OCI-LY7 (cell line): ENCODE measurements at regions not wholly inside any gene's neighbourhood (a gene's known extent, or its start where the extent isn't known, plus 50 kb on each side); places are given as distances from the start of the nearest gene placed in this dataset.

Source experiments
- BruUV-seq: library from RNA; stranded (reverse); fragments of 400-500 nt; replicated peaks from 2 replicates; lab custom pipeline; 2021; lab: Mats Ljungman, UMichigan
- CTCF ChIA-PET: fragments of 300-600 bp; sonication (Branson Sonifier 250); formaldehyde crosslinking; loops from one replicate; lab custom pipeline; 2022; ENCODE audit warnings: antibody characterized with exemption; ENCODE audit not compliant: unreplicated experiment; lab: Charles Lee
- POLR2A ChIA-PET: fragments of 300-600 bp; sonication (Branson Sonifier 250); formaldehyde crosslinking; loops from one replicate; lab custom pipeline; 2022; ENCODE audit warnings: antibody characterized with exemption; lab: Charles Lee
- DNase-seq: peaks from one replicate; pipeline ENCODE4 v3.0.0-alpha.2; 2015; ENCODE audit warnings: low spot score
- H2AFZ ChIP-seq: fragments of 200-600 bp; sonication (generic), shearing (Covaris generic); 2 replicates; pipeline ENCODE4 v1.6.1; 2014; ENCODE audit warnings: mild to moderate bottlenecking, antibody characterized with exemption, low read length, moderate library complexity
- H3K27ac ChIP-seq: fragments of 200-600 bp; sonication (generic); 2 replicates; pipeline ENCODE4 v1.5.1; 2014; ENCODE audit warnings: mixed run types, low read depth, mild to moderate bottlenecking, moderate library complexity, low read length, inconsistent platforms; ENCODE audit not compliant: poor library complexity, severe bottlenecking
- H3K36me3 ChIP-seq: fragments of 200-600 bp; sonication (generic); 2 replicates; pipeline ENCODE4 v1.6.1; 2014; ENCODE audit warnings: mild to moderate bottlenecking, antibody characterized with exemption, low read length, moderate library complexity, mixed read lengths; ENCODE audit not compliant: insufficient read depth
- H3K4me1 ChIP-seq: fragments of 200-600 bp; sonication (generic); 2 replicates; pipeline ENCODE4 v1.5.1; 2014; ENCODE audit warnings: mild to moderate bottlenecking, low read length; ENCODE audit not compliant: insufficient read depth, poor library complexity, severe bottlenecking
- H3K4me2 ChIP-seq: fragments of 200-600 bp; sonication (generic); 2 replicates; pipeline ENCODE4 v1.6.1; 2014; ENCODE audit warnings: mild to moderate bottlenecking, low read length
- H3K4me3 ChIP-seq: fragments of 200-600 bp; sonication (generic); 2 replicates; pipeline ENCODE4 v1.5.1; 2014; ENCODE audit warnings: mild to moderate bottlenecking, low read depth, low read length; ENCODE audit not compliant: poor library complexity, severe bottlenecking
- H3K79me2 ChIP-seq: fragments of 200-600 bp; sonication (generic); 2 replicates; pipeline ENCODE4 v1.6.1; 2016; ENCODE audit warnings: low read depth, mild to moderate bottlenecking, low read length, moderate library complexity, mixed read lengths; ENCODE audit not compliant: insufficient read depth
- H3K9me2 ChIP-seq: fragments of 200-600 bp; sonication (generic); 2 replicates; pipeline ENCODE4 v1.6.1; 2016; ENCODE audit warnings: mild to moderate bottlenecking, low read length, mixed read lengths; ENCODE audit not compliant: insufficient read depth
- H3K9me3 ChIP-seq: fragments of 200-600 bp; sonication (generic); 2 replicates; pipeline ENCODE4 v1.6.1; 2014; ENCODE audit warnings: mild to moderate bottlenecking, mixed run types, low read length, mixed read lengths
- H4K20me1 ChIP-seq: fragments of 200-600 bp; sonication (generic); 2 replicates; pipeline ENCODE4 v1.6.1; 2014; ENCODE audit warnings: mild to moderate bottlenecking, antibody characterized with exemption, low read length, moderate library complexity, mixed read lengths; ENCODE audit not compliant: insufficient read depth
- CTCF ChIP-seq: fragments of 200-600 bp; sonication (generic); conservative IDR thresholded peaks from 2 replicates; pipeline ENCODE4 v1.5.1; 2014; ENCODE audit warnings: mild to moderate bottlenecking, antibody characterized with exemption, low read length, moderate library complexity, mixed read lengths
- EZH2phosphoT487 ChIP-seq: fragments of 200-600 bp; sonication (generic); IDR thresholded peaks from 2 replicates; pipeline ENCODE4 v1.6.1; 2018; ENCODE audit warnings: low read depth, borderline replicate concordance, mild to moderate bottlenecking, mixed run types, antibody characterized with exemption, low read length, moderate library complexity, mixed read lengths
- intact Hi-C: fragments of 100-400 bp; cut with micrococcal nuclease; formaldehyde crosslinking; loops from one replicate; pipeline ENCODE4 v1.10.0; 2022; ENCODE audit not compliant: unreplicated experiment

GRCh38 chr5:144684899-144685298, 514.2 kb downstream of the KCTD16 start:
- Histone ChIP-seq H3K9me3 (no peaks in the 10 kb centered on the region), H3K79me2 (no peaks in the 10 kb centered on the region), H3K27ac (no peak overlapping the region), H4K20me1 (no peaks in the 10 kb centered on the region), H3K4me3 (no peak overlapping the region), H3K36me3 (no peaks in the 10 kb centered on the region), H3K4me2 (no peak overlapping the region), H3K4me1 (no peaks in the 10 kb centered on the region), H2AFZ (no peak overlapping the region), H3K9me2 (no peaks in the 10 kb centered on the region)
- ChIA-PET CTCF (no interaction called here), POLR2A (no interaction called here)
- no peak for TF ChIP-seq CTCF
- no peak for TF ChIP-seq EZH2phosphoT487
- BruUV-seq = no TSS peak
- no peak for DNase-seq
- intact Hi-C loops = no loop called here

- CTCF ChIA-PET = no interaction called here
- Histone ChIP-seq H3K4me1 (no peaks in the 10 kb centered on the region), H3K9me3 (no peaks in the 10 kb centered on the region), H4K20me1 (no peaks in the 10 kb centered on the region), H3K36me3 (no peaks in the 10 kb centered on the region), H3K4me3 (no peak overlapping the region), H3K9me2 (no peaks in the 10 kb centered on the region), H2AFZ (no peak overlapping the region), H3K4me2 (no peak overlapping the region), H3K79me2 (no peaks in the 10 kb centered on the region), H3K27ac (no peak overlapping the region)
- intact Hi-C loops = no loop called here
- BruUV-seq = no TSS peak
- DNase-seq = no peak
- TF ChIP-seq EZH2phosphoT487 (no peak), CTCF (no peak)
- POLR2A ChIA-PET = interaction anchor here (0.7 to 1.2 kb wide), 3 partner anchors 9 to 685 kb away, joined by 3 to 4 read pairs (median 3); no protein-coding TSS in a partner anchor
These were observed 510.0 kb downstream of the KCTD16 start for GRCh38 chr5:144680711-144681110.

DNA sequence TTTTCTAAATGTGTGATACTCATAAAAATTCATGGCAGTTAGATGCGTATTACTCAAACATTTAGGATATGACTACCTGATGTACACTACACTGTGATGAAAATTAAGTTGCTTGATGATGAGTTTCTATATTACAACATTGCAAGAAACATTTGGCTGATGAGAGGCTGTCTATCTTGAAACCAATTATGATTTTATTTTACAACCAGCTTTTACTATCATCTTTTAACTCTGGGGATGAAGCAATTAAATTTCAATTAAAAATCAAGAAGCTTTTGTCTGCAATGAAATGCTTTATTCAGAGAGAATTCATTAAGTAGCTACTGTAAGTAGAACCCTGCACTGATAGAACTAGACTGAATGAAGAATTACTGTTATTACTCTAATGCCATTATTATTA, 500.4 kb downstream of the KCTD16 start:
- Histone ChIP-seq H3K4me2 (no peak overlapping the region), H3K9me3 (no peaks in the 10 kb centered on the region), H4K20me1 (no peaks in the 10 kb centered on the region), H3K4me1 (no peaks in the 10 kb centered on the region), H3K27ac (no peak overlapping the region), H2AFZ (no peak overlapping the region), H3K36me3 (no peaks in the 10 kb centered on the region), H3K9me2 (no peaks in the 10 kb centered on the region), H3K79me2 (no peaks in the 10 kb centered on the region), H3K4me3 (no peak overlapping the region)
- DNase-seq = no peak
- CTCF ChIA-PET = no interaction called here
- intact Hi-C loops = no loop called here
- POLR2A ChIA-PET = interaction anchor here (0.6 kb wide), 1 partner anchor 35 kb away, joined by 3 read pairs; no protein-coding TSS in a partner anchor
- no peak for TF ChIP-seq CTCF
- no peak for TF ChIP-seq EZH2phosphoT487
- no TSS peak for BruUV-seq
